AG04449 (cell line): ENCODE measurements at regions not wholly inside any gene's neighbourhood (a gene's known extent, or its start where the extent isn't known, plus 50 kb on each side); places are given as distances from the start of the nearest gene placed in this dataset.

Source experiments
- CTCF ChIA-PET: fragments of 350-600 bp; formaldehyde crosslinking; extraction: SDS; loops from one replicate; lab custom pipeline; 2021; ENCODE audit warnings: antibody characterized with exemption; lab: Yijun Ruan, JAX
- POLR2A ChIA-PET: fragments of 400-600, 350-600 bp; formaldehyde crosslinking; extraction: SDS; loops from one replicate; lab custom pipeline; 2020; ENCODE audit warnings: antibody characterized with exemption, inconsistent platforms; lab: Yijun Ruan, JAX
- DNase-seq: peaks from one replicate; pipeline ENCODE4 v3.0.0-alpha.2; 2010; ENCODE audit warnings: low read depth, low spot score
- H3K4me3 ChIP-seq: 2 replicates; pipeline ENCODE4 v1.5.1; 2011; ENCODE audit warnings: low read depth, mild to moderate bottlenecking, control low read depth, low read length
- CTCF ChIP-seq: IDR thresholded peaks from one replicate; pipeline ENCODE4 v1.5.1; 2011; ENCODE audit warnings: mild to moderate bottlenecking, moderate library complexity, low read length, control low read depth, inconsistent platforms; ENCODE audit not compliant: insufficient read depth; ENCODE audit errors: missing control alignments

- ChIA-PET POLR2A (no interaction called here), CTCF (interaction anchor here (1.0 kb wide), 1 partner anchor 11 kb away, joined by 4 read pairs; no protein-coding TSS in a partner anchor)
- DNase-seq = no peak
- TF ChIP-seq CTCF = no peak
- no peak overlapping the region for H3K4me3 ChIP-seq
Measured at GRCh38 chr1:88186911-88187310, 497.2 kb upstream of the PKN2 start.

- ChIA-PET POLR2A (no interaction called here), CTCF (interaction anchor here (2.1 kb wide), 1 partner anchor 7 kb away, joined by 13 read pairs; no protein-coding TSS in a partner anchor)
- TF ChIP-seq CTCF = no peak
- DNase-seq = no peak
- no peak overlapping the region for H3K4me3 ChIP-seq
Measured at GRCh38 chr1:88188038-88188437, 496.0 kb upstream of the PKN2 start.

- TF ChIP-seq CTCF = no peak
- DNase-seq = no peak
- ChIA-PET CTCF (interaction anchor here (2.1 kb wide), 1 partner anchor 9 kb away, joined by 13 read pairs; no protein-coding TSS in a partner anchor), POLR2A (no interaction called here)
- no peak overlapping the region for H3K4me3 ChIP-seq
Measured at GRCh38 chr1:88189525-88189924, 494.5 kb upstream of the PKN2 start.

GRCh38 chr1:88191917-88192316, 492.2 kb upstream of the PKN2 start:
- no peak overlapping the region for H3K4me3 ChIP-seq
- POLR2A ChIA-PET = no interaction called here
- DNase-seq = no peak
- CTCF ChIA-PET = interaction anchor here (1.4 kb wide), 1 partner anchor 11 kb away, joined by 5 read pairs; no protein-coding TSS in a partner anchor
- no peak for TF ChIP-seq CTCF

- CTCF ChIA-PET = interaction anchor here (1.2 kb wide), 2 partner anchors 14 to 15 kb away, joined by 3 to 4 read pairs; no protein-coding TSS in a partner anchor
Measured at GRCh38 chr1:88194542-88194941, 489.5 kb upstream of the PKN2 start.

GRCh38 chr1:88200545-88200944, 483.5 kb upstream of the PKN2 start:
- no peak for TF ChIP-seq CTCF
- no peak for DNase-seq
- POLR2A ChIA-PET = no interaction called here
- CTCF ChIA-PET = interaction anchor here (0.7 to 2.1 kb wide), 3 partner anchors 20 to 1950 kb away, joined by 3 to 12 read pairs (median 3); no protein-coding TSS in a partner anchor
- H3K4me3 ChIP-seq = no peak overlapping the region

More at GRCh38 chr1:88194542-88194941, 489.5 kb upstream of the PKN2 start:
- no peak for DNase-seq
- POLR2A ChIA-PET = no interaction called here
- no peak overlapping the region for H3K4me3 ChIP-seq
- TF ChIP-seq CTCF = no peak
